ENCODE measurements at regions not wholly inside any gene's neighbourhood (a gene's known extent, or its start where the extent isn't known, plus 50 kb on each side); places are given as distances from the start of the nearest gene placed in this dataset.

DNA sequence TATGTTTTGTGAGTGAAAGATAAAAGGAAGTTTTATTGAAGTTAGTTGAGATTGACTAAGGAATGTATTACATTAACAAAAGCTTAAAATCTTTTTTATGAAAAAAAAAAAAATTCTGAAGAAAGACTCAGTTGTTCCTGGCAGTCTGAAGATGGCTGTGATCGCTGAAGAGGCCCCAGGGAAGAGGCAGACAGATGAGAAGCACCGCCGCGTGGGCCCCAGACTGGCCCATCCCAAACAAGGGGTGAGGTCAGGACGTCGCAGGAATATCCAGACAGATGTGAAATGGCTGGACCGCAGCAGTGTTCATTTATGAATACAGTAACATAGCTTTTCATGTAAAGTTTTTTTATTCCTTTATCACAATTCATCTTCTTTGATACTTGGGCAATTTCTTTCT is 194.2 kb downstream of the TBXT start:
- DNase-seq (ENCODE audit: low read depth) = no peak
- TF ChIP-seq, protein P1, sequence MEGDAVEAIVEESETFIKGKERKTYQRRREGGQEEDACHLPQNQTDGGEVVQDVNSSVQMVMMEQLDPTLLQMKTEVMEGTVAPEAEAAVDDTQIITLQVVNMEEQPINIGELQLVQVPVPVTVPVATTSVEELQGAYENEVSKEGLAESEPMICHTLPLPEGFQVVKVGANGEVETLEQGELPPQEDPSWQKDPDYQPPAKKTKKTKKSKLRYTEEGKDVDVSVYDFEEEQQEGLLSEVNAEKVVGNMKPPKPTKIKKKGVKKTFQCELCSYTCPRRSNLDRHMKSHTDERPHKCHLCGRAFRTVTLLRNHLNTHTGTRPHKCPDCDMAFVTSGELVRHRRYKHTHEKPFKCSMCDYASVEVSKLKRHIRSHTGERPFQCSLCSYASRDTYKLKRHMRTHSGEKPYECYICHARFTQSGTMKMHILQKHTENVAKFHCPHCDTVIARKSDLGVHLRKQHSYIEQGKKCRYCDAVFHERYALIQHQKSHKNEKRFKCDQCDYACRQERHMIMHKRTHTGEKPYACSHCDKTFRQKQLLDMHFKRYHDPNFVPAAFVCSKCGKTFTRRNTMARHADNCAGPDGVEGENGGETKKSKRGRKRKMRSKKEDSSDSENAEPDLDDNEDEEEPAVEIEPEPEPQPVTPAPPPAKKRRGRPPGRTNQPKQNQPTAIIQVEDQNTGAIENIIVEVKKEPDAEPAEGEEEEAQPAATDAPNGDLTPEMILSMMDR (IDR thresholded peaks at IDR 0.05; ENCODE audit: insufficient read depth, low read depth, low read length) = no peak
- no peak overlapping the region for H3K4me3 ChIP-seq (ENCODE audit: low read depth, low read length)

DNA sequence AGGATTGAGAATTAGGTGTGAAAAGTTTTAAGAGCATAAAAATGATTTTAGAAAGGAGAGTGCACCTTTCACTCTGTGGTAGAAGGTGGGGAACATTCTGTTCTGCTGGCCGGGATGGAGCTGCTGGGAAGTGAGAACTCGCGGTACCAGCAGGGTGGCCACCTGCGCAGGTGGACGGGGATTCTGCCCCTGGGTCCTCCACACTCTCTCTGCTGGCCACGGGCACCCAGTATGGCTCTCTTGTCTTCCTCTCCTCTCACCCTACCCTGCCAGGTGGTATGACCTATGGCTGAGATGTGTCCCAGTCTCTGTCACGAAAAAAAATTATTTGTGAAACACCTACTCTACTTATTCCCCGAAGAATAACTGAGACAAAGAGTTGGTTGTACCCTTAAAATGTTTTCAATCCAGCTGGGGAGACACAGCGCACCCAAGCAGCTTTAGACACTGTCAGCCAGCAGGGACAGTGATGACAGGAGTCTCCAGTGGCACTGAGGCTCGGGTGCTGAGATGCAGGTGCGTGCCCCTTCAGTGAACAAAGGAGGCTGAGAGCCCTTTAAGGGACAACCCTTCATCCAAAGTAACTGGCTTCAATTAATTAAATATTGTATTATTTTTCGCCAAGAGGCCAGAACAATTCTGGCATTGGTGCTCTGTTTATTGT is 195.4 kb downstream of the TBXT start:
- H3K4me3 ChIP-seq (ENCODE audit: low read depth, low read length) = no peak overlapping the region
- no peak for DNase-seq (ENCODE audit: low read depth)
- TF ChIP-seq, protein P1 (IDR thresholded peaks at IDR 0.05; ENCODE audit: insufficient read depth, low read depth, low read length) = no peak

DNA sequence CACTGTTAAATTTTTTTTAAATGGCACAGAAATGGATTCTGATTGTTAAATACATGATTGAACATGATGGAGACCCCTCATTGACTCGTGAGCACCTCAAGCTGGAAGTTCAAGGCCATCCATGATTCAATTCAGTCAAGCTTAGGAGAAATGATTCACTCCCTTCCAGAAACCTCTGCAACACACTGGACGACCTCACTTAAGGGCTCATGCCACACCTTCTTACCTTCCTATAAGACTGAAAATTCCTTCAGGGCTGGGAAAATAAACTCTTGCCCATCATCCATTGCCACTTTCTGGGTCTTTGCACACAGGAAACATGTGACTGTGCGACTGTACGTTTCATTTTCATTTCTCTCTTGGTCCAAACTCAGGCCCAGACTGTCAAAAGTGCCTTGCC is 196.4 kb downstream of the TBXT start:
- no peak for DNase-seq (ENCODE audit: low read depth)
- TF ChIP-seq, protein P1 (IDR thresholded peaks at IDR 0.05; ENCODE audit: insufficient read depth, low read depth, low read length) = no peak
- no peak overlapping the region for H3K4me3 ChIP-seq (ENCODE audit: low read depth, low read length)

DNA sequence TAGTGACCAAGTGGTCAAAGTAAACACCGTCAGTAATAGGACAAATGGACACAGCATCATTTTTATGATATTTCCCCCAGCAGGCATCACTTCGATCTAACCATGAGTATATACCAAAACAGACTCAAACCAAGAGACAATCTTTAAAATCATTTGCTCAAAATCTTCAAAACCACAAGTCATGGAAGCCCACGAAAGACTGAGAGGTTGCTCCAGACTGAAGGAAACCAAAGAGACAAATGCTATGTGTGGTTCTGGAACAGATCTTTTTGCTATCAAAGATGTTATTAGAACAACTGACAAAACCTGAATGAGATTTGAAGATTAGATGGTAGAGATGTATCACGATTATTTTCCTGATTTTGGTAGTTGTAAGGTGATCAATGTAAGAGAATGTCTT is 197.7 kb downstream of the TBXT start:
- TF ChIP-seq, protein P1 (IDR thresholded peaks at IDR 0.05; ENCODE audit: insufficient read depth, low read depth, low read length) = no peak
- no peak overlapping the region for H3K4me3 ChIP-seq (ENCODE audit: low read depth, low read length)
- DNase-seq (ENCODE audit: low read depth) = no peak

DNA sequence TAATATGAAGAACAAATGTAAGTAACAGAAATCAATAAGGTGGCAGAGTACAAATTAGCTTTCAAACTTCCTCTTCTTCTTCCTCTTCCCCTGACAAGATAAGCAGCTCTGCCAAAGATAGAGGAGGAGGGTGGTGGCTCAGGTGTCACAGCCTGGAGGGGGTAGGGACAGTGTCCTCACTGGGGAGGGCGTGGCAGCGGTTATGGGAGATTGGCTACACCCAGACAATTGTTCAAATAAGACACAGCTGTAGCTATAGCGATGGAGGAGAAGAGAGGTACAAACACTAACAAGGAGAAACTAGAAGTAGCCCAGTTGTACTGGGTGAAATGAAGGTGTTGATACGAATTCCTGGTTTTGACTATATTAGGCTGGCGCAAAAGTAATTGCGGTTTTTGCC is 198.5 kb downstream of the TBXT start:
- no peak overlapping the region for H3K4me3 ChIP-seq (ENCODE audit: low read depth, low read length)
- TF ChIP-seq, protein P1 (IDR thresholded peaks at IDR 0.05; ENCODE audit: insufficient read depth, low read depth, low read length) = no peak

DNA sequence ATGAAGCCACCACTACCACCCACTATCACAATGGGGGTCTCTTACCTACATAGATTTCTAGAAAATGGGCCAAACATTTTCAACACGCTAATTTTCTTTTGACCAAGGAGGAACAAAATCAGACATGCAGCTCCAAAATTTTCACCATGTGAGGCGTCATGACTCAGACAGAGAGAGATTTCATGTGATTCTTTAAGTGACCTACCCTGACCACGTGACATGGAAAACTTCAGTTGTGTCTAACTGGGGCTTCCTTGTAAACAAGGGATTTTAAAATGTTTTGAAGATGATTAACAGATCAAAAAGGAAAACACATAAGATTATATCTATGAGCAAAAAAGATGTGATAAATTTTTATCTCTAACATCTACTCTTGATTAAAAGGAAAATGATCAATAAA is 199.2 kb downstream of the TBXT start:
- TF ChIP-seq, protein P1 (IDR thresholded peaks at IDR 0.05; ENCODE audit: insufficient read depth, low read depth, low read length) = no peak
- peak; percentile 45 for DNase-seq (ENCODE audit: low read depth)
- H3K4me3 ChIP-seq (ENCODE audit: low read depth, low read length) = no peak overlapping the region

More for the DNA sequence above, 198.5 kb downstream of the TBXT start:
- no peak for DNase-seq (ENCODE audit: low read depth)

Data from fibroblast of villous mesenchyme (primary cell).